HG03135 (cell line): ENCODE measurements at regions not wholly inside any gene's neighbourhood (a gene's known extent, or its start where the extent isn't known, plus 50 kb on each side); places are given as distances from the start of the nearest gene placed in this dataset.
"Not testable (repeated sequence)": the region's sequence is repeated elsewhere in the genome, so short reads cannot be mapped to it uniquely, and the experiment has no call there.

Experiments used
- ATAC-seq: cut with Tn5 transposase; IDR thresholded peaks from one replicate; pipeline ENCODE4 v1.9.1; 2021; ENCODE audit warnings: mild to moderate bottlenecking, moderate library complexity; ENCODE audit not compliant: unreplicated experiment

DNA sequence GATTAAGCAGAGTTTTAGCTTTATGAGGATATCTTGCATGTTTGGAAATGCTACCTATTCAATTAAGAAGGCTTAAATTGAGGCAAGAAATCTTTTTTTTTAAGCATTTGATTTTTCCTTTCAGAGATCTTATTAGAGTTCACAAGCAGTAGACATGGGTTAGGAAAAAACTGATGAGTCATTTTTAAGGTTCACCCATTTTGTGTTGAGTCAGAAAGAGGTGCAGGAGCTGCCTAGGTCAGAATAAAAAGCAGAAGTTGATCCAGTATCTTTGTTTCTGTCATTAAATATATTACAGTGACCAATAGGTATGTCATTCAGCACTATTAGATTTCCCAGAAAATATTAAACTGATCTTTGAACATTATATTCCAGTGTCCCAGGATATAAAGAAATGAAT, 306.8 kb downstream of the LMBRD1 start:
- no peak for ATAC-seq

DNA sequence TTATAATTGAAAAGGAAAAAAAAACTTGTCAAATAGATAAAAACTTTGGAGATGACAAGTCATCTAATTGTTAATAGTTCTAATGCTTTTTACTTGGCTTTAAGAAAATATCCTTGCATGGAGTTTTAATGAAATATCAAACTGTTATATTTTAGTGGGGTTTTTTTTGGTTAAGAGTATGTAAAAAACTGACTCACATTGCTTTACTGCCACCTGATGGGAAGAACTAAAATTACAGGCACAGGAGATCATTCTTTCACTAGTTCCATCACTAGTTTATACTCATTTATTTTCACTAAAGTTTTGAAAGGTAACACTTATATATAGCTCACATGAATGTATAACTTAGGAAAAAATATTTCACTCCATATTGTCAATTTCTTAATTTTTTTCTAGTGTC, 309.1 kb downstream of the LMBRD1 start:
- no peak for ATAC-seq

DNA sequence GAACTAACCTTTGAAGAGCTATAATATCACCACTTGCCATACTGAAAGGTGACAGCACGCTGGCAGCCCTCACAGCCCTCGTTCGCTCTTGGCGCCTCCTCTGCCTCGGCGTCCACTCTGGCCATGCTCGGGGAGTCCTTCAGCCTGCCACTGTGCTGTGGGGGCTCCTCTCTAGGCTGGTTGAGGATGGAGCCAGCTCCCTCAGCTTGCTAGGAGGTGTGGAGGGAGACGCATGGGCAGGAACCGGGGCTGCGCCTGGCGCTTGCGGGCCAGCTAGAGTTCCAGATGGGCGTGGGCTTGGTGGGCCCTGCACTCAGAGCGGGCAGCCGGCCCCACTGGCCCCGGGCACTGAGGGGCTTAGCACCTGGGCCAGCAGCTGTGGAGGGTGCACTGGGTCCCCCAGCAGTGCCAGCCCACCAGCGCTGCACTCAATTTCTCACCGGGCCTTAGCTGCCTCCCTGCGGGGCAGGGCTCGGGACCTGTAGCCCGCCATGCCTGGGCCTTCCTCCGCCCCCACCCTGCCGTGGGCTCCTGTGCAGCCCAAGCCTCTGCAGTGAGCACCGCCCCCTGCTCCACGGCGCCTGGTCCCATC, 329.7 kb downstream of the LMBRD1 start:
- no peak for ATAC-seq

DNA sequence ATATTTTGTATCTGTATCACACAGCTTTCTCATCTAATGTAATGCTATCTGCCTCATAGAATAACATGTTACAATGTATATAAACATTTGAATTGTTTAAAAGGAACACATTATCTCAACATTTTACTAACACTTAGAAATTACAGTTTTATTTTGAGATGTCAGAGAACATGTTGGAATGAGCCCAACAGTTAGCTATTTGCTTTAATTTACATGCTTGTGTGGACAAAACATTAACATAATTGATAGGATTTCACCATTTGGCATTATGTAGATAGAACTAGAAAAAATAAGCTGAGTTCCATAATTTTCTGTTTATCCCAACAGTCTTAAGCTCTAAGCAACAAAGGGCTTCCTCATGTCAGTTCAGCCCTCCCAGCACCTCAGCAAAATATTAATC, 330.9 kb downstream of the LMBRD1 start:
- ATAC-seq, result no peak

DNA sequence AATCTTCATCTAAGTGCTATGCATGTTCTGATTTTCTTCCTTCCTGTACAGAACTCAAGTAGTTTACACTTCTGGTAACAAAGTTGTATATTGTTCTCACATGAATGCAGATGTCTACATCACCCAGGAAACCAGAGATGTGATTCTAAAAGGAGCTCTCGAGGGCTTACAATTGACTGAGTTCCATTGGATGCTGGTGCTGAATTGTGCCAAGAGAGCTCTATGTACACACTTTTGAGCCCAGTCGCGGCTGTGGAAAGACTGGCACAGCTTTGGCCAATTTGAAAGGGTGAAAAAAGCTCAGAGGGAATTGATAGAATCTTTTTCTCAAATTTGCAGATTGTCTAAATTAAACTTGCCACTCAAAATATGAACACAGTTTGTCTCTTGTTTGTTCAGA, 340.7 kb downstream of the LMBRD1 start:
- ATAC-seq, result no peak

DNA sequence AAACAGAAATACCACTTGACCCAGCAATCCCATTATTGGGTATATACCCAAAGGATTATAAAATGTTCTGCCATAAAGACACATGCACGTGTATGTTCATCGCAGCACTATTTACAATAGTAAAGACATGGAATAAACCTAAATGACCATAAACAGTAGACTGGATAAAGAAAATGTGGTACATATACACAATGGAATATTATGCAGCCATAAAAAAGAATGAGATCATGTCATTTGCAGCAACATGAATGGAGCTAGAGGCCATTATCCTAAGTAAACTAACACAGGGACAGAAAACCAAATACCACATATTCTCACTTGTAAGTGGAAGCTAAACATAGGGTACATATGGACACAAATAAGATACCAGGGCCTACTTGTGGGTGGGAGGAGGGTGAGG, 342.2 kb downstream of the LMBRD1 start:
- ATAC-seq, result not testable (repeated sequence)

DNA sequence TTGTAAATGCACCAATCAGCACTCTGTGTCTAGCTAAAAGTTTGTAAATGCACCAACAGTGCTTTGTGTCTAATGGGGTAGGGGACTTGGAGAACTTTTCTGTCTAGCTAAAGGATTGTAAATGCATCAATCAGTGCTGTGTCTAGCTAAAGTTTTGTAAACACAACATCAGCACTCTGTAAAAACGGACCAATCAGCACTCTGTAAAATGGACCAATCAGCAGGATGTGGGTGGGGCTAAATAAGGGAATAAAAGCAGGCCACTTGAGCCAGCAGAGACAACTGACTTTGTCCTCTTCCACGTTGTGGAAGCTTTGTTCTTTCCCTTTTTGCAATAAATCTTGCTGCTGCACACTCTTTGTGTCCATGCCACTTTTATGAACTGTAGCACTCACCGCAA, 346.3 kb downstream of the LMBRD1 start:
- ATAC-seq, result not testable (repeated sequence)

DNA sequence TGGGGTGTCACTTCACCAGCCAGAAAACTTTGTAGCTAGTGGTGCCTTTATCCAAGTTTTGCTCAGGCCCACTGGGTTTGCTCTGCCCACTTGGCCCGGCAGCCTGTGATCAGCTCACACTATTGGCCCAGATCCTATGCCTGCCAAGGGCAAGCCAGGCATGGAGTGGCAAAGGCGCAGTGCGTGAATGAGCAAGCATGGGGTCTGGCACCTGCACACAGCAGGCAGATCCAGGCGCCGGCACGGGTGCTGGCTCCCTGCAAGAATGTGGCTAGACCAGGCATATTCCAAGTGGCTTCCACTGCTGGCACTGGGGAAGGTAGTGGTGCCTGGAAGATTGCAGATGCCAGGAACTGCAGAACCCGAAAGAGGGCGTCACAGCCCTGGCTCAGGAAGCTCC, 346.9 kb downstream of the LMBRD1 start:
- no peak for ATAC-seq
